ENCODE measurements at regions not wholly inside any gene's neighbourhood (a gene's known extent, or its start where the extent isn't known, plus 50 kb on each side); places are given as distances from the start of the nearest gene placed in this dataset.
A peak's percentile ranks its signal among the peaks of the same experiment; 100 is the strongest.

DNA sequence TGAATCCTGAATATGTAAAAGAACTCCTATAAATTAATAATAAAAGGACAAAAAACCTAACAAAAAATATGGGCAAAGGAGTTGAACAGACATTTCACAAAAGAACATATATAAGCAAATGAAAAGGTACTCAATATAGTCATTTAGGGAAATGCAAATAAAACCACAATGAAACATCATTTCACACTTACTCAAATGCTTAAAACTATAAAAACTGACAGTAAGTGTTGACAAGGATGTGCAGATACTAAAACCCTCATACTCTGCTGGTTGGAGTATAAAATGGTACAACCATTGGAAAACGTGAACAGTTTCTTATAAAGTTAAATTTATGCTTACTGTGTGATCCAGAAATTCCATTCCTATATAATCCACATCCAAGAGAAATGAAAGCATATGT lies 247.1 kb downstream of the GXYLT1 start:
- DNase-seq (ENCODE audit: low read depth in 4 of 4, low spot score in 3 of 4): no peak

DNA sequence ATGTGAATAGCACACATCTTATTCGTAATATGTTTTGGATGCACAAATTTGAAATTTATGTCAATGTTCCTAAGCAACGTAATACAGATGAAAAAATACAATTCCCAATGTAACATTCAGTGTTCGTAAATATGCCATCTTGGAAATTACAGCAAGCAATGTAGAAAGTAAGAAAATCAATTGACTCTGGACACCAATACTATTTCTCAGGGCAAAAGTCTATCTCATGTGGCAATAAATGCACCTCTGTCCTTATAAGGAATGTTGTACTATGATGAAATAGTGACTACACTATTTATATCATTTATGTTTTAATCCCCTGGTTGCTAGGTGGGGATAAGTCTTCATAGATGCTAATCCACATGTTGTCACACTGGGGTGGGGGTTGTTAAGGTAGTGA lies 251.2 kb downstream of the GXYLT1 start:
- no peak for DNase-seq (ENCODE audit: low read depth in 4 of 4, low spot score in 3 of 4)

DNA sequence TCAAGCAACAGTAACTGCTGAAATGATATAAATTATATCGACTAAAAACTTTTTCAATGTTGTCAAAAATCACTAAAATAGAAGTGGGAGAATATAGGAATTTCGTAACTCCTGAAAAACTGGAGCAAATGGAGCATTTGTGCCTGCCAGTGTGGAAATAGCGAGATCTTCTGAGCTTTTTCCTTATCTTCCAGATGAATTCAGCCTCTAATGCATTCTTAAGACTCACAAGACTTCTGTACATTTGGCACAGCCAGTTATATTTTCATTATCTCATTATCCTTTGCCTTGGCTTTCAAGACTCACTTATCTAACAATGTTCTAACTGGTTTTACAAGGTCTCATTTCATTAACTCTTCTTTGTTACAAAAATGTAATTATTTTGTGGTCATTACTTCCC lies 252.4 kb downstream of the GXYLT1 start:
- no peak for DNase-seq (ENCODE audit: low read depth in 4 of 4, low spot score in 3 of 4)

DNA sequence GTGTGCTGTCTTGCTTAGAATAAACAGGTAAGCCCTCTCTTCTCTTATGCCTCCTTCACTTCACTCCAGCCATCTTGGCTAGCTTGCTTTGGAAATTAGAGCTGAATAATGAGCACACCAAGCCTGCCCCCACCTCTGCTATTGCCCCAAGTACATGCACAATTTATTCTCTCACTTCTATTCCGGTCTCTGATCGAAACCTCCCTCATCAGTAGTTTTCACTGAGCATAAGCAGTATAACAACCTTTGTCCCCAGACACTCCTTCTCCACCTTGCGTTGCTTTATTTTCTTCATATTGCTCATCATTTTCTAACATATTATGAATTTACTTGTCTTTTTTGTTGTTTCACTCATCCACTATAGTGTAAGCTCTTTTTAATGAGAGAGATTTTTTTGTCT lies 253.4 kb downstream of the GXYLT1 start:
- DNase-seq (ENCODE audit: low read depth in 4 of 4, low spot score in 3 of 4): no peak

DNA sequence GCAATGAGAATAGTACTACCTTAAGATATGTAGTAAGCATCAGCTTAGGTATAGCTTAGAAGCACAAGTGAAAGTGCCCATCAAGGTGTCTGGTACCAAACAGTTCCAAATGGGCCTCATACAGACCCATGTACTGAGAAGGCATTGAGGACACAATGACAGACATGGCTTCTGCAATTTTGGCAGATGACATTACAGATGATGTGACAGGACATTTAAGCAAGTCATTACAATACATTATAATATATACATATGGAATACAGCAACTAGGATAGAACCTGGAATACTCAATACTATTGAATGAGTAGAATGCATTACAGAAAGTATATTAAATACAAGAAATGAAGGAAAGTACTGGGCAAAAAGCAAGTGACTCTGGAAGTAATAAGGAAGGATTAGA lies 256.4 kb downstream of the GXYLT1 start:
- no peak for DNase-seq (ENCODE audit: low read depth in 4 of 4, low spot score in 3 of 4)

DNA sequence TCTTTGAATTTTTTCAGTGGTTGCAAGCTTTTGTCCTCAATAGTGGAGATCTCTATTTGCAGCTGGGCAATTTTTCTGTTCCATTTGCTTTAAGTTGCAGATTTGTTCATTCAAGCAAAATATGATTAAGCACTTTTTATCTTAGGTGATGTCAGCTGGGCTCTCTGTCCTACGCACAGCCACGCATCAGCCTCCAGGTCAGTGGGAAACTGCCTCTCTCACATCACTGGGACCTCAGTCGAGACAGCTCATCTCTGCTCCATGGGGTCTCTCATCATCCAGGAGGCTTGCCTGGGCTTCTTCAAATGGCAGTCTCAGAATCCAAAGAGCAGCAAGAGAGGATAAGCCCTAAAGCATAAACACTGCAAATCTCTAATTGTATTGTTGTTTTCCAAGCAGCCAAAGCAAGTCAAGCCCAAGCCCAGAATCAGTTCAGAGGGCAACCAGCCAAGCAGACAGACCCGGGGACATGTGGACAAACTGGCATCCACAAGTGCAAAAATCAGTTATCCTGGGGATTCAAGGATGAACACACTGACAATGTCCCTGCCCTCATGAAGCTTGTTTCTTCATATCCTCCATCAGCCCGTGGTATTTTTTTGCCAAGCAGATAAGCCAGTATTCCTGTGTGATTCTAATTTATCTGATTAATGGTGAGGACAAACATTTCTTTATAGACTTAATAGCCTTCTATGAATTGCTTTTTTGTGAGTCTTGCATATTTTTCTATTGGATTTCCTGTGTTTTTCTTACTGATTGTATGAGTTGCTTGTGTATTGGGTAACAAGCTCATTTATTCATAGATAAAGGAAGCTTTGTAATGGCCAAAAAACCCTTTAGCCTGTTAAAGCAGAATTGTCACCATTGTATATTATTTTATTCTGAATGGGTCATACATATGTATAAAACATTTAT lies 262.5 kb downstream of the GXYLT1 start:
- no peak for DNase-seq (ENCODE audit: low read depth in 4 of 4, low spot score in 3 of 4)

DNA sequence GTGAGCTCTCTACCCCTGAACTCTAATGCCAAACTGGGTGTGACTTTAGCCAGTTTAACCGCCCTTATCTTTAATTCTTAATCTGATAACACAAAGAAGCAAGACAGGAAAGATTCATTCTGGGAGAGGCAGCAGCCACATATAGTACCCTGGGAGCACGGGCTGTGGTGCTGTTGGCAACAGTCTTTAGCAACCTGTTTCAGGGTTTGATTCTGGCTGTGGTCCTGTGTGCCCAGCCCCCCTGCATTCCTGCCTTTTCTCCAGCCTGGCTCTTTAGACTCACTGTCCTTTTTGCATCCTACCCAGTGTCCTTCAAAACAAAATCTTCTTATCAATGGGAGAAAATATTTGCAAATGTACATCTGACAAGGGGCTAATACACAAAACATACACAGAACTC lies 275.2 kb downstream of the GXYLT1 start:
- DNase-seq (ENCODE audit: low read depth in 4 of 4, low spot score in 3 of 4): no peak

DNA sequence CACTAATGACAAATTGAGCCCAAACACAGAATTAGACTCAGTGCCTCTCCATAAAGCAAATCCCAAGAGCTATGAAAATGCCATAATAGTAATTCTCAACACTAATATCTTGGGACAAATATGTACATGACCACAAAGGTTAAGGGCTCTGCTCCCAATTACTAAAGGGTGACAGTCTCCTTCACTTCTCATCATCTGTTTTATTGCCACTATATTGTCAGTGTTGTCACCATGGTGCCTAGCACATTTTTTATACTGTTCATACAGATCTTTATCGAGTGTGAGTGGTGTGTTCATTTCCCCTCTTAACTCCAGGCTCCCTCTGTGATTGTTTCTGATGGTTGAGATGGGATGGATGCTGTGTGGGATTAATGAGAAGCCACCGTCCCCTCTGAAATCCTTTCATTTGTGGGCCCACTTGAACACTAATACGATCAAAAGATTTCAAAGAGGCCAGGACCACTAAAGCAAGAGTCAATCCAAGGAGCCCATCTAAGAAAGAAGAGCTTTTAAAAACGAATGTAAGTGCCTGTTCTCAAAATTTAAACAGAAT lies 277.7 kb downstream of the GXYLT1 start:
- DNase-seq (ENCODE audit: low read depth in 4 of 4, low spot score in 3 of 4): no peak

DNA sequence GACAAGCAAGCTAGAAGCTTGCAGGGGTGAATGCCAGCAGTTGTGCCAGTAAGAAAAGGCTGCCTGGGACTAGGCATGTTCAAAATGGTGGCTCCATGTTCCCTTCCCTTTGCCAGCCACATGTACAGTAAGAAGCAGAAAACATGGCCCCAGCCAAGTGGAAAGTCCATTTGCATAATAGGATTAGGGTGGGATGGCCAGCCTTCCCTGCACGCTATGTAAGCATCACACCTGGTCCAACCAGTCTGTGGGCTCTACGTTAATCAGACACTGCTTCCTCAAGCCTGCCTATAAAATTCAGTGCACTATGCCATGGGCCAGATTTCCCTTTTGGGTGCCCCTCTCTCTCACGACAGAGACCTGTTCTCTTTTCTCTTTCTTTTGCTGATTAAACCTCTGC lies 288.4 kb downstream of the GXYLT1 start:
- no peak for DNase-seq (ENCODE audit: low read depth in 4 of 4, low spot score in 3 of 4)

DNA sequence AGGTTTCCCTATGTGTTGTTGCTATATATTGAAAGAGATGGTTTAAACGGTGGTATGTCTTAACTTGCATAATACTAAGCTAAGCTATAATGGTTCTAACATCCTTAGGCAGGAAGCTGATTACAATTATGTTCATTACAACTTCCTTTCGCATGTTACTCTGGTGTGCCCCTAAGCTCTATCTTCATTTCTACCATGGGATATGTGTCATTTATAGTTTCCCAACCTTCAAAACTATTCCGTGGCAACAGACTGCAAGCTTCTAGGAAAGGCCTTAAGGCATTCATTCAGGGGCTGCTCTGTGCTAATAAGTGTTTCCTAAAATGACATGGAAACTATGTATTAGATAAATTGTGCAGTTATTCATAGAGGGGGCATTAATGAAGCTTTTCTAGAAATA lies 294.6 kb downstream of the GXYLT1 start:
- DNase-seq (ENCODE audit: low read depth in 4 of 4, low spot score in 3 of 4): no peak

DNA sequence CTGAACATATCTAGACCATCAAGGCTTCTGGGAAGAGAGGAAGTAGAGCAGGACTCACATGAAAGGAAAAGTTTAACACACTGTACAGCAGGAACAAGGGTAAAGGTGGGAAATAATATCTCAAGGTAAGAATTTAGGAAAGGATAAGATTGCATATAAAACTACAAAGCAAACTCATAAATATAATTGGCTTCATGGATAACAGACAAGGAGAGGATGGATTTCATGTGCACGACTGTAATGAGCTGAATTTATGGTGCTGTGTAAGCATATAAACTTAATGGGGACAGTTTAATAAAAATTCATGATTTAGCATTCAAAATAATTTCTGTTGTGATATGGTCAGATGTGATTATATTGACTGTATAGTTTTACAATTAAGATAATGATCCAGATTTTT lies 298.0 kb downstream of the GXYLT1 start:
- no peak for DNase-seq (ENCODE audit: low read depth in 4 of 4, low spot score in 3 of 4)

DNA sequence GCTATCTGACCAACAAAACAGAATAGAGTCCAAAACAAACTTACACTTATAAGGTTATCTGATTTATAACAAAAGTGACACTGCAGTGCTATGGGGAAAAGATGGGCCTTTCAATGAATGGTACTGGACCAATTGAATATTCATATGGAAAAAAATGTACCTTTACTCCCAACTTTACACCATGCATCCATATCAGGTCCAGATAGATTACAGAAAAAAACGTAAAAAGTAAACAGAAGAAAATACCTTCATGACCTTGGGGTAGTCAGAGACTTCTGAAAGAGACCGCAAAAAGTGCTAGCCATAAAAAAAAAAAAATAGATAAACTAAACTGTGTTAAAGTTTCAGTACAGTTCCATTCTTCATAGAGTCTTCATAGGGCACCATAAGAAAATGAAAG lies 308.3 kb downstream of the GXYLT1 start:
- DNase-seq (ENCODE audit: low read depth in 4 of 4, low spot score in 3 of 4): no peak

DNA sequence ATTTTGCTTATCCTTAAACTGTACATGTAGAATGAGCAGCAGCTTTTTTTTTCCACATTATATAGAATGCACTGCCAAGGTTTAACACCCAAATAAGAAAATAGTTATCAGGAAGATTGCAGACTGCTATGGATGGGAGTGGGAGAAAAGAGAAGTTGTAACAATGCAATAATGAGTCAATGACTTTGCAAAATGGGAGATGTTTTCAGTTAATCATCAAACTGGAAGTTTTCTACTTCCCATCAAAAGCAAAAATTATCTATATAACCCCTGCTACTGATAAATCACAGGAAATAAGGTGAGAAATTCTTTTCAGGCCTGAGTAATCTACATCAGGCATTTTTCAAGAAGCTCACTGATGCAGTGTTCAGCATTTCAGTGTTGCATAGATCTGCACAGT lies 309.1 kb downstream of the GXYLT1 start:
- no peak for DNase-seq (ENCODE audit: low read depth in 4 of 4, low spot score in 3 of 4)

DNA sequence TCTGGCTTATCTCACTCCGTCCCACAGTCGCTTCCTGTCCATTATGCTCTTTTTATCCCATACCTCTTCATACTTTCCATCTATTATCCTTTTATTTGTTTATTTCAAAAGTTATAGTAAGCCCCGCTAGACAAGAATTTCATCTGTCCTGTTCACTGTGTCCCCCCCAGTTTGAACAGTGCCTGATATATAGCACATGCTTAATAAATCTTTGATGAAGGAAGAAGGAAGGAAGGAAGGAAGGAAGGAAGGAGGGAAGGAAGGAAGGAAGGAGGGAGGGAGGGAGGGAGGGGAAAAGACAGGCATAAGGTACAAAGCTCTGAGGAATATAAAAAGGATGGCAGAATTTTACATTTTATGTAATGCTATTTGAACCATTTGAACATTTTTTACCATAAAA lies 324.7 kb downstream of the GXYLT1 start:
- no peak for DNase-seq (ENCODE audit: low read depth in 4 of 4, low spot score in 3 of 4)

DNA sequence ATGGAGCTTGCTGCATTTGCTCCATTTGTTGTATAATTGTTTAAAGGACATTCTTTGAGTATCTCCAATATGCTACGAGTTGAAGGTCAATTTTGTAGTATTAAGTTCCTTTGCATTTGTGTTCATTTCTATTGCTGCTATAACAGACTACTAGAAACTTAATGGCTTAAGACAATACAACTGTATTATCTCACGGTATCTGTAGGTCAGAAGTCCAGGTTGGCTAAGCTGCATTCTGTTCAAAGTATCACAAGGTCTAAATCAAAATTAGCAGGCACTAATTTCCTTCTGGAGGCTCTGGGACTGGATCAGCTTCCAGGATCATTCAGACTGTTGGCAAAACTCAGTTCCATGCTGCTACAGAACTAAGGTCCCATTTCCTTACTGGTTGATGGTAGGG lies 340.6 kb downstream of the GXYLT1 start:
- DNase-seq (ENCODE audit: low read depth in 4 of 4, low spot score in 3 of 4): no peak

DNA sequence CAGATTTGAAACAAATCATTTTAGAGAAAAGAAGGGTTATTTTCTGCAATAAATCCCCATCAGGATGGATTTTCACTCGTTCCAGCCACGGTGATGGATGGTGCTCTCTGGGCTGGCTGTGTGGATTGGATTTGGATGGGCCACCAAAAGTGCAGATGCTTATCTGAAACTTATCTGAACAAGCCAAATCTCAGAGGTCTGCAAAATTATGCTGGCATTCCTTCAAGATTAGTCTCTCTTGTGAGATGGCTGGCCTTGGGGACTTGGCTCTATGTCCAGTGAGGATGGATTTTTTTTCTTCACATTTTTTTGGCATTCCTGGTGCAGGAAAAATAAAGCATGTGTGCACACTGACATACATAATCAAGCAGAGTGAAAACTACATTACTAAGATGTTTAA lies 341.9 kb downstream of the GXYLT1 start:
- DNase-seq (ENCODE audit: low read depth in 4 of 4, low spot score in 3 of 4): no peak

DNA sequence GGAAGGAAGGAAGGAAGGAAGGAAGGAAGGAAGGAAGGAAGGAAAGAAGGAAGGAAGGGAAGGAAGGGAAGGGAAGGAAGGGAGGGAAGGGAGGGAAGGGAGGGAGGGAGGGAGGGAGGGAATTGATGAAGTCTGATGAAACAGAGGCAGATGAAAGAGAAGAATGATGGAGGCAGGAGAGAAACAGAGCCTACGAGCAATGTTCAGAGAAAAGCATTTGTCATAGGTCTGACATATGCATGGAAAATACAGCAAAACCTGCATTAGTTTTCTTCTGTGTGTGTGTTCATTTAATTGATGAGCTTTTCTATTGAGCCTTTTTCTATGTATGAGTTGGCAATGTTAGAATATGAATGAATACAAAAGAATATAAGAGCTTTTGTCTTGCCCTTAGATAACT lies 343.4 kb downstream of the GXYLT1 start:
- DNase-seq (ENCODE audit: low read depth in 4 of 4, low spot score in 3 of 4): no peak

DNA sequence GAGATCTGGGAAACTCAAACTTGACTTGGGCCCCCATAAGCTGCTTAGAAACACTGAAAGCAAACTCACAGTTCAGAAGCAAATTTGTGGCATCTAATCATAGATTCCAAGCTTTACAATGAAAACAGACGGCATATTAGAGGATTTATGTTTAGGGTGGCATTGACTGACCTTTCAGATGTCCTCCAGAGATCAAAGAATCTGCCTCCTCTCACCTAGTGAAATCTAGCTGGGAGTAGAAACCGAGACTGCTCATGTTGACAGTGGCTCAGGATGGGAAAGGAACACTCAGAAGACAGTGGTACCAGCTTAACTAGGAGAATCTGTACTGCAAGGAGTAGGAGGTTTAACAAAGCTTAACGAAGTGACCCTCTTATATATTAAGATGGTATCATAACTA lies 345.0 kb downstream of the GXYLT1 start:
- DNase-seq (ENCODE audit: low read depth in 4 of 4, low spot score in 3 of 4): peak in 1 of 4 donors; percentile 7

DNA sequence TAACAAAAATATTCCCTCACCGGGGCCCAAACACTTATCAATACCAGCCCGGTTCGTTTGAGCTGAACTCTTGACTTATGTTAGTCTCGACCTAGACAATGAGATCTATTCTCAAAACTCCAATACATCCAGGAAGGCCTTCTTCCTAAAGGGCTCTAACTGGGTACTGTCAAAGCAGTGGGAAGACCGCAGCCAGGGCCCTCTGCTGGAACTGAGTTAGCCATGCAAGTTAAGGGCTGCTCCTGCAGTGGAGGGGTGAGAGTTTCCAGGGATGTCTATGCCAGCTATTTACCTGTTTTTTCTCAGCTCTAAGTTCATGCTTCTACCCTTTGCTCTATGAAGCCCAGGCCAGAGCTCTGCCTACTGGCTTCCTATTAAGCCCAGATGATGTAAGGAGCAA lies 348.8 kb downstream of the GXYLT1 start:
- DNase-seq (ENCODE audit: low read depth in 4 of 4, low spot score in 3 of 4): no peak

DNA sequence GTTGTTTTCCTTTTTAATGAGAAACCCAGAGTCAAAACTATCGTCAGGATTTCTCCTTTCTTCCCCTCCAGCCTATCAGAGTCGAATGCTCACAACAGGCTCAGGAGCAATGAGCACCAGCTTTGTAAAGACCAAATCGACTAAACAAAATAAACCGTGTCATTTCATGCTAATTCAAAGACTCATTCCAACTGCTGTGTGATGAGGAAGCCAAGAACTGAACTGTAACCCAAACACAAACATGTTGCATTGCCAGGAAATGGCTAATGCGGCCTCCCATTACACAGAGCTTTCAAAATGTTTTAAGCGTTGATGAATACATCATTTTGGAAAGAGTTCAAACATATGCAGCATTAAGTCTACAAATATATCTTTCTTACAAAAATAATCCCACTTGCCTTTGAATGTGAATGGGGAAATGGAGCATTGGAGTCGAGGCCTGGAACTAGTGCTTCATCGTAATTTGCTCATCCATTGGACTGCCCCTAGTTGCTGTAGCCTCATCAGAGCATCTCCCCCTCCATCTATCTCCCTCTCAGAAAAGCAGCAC lies 349.5 kb downstream of the GXYLT1 start:
- peak in 1 of 4 donors; percentile 24 for DNase-seq (ENCODE audit: low read depth in 4 of 4, low spot score in 3 of 4)

DNA sequence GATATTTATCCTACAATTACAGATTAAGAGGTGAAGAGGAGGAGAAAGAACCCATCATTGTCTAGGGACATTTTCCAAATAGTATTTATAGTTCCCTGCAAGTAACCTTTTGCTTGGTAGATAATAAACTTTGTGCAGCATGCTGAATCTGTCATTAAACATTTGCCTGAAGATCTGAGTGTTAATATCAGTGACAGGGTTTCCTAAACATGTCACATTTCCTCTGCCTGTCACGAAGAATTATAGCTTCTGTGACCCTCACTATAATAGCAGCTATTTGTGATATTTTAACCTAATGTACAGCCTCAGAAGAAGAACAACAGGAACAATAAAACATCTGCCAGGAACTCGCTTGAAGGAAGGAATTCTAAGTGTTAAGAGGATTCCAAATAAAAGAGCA lies 350.3 kb downstream of the GXYLT1 start:
- no peak for DNase-seq (ENCODE audit: low read depth in 4 of 4, low spot score in 3 of 4)

DNA sequence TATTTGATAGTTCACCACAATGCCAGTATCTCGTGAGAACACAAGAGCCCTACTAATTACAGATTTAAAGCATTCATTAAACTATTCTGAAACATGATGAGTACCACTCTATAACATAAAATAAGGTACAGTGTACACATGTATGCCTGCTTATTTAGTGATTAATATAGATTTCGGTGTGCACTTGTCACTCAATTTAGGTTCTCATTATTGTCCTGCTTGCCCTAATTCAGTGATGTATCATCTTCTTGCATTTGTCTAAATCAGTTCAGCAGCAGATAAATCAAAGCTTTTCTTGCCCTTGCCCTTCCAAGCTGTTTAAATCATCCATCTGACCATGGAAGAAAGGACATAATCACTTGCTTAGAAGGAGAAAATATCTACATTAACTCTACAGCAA lies 359.7 kb downstream of the GXYLT1 start:
- no peak for DNase-seq (ENCODE audit: low read depth in 4 of 4, low spot score in 3 of 4)

Measured in left renal pelvis (tissue), 4 donors.